NCI-H774 (cell line): ENCODE measurements at regions not wholly inside any gene's neighbourhood (a gene's known extent, or its start where the extent isn't known, plus 50 kb on each side); places are given as distances from the start of the nearest gene placed in this dataset.
A peak's percentile ranks its signal among the peaks of the same experiment; 100 is the strongest.

Experiments
- DNase-seq: peaks from one replicate; lab custom pipeline; 2025; lab: John Stamatoyannopoulos, UW

- DNase-seq, result no peak
Measured at GRCh38 chr3:193963808-193964516, 172.0 kb upstream of the HES1 start.

GRCh38 chr3:193964517-193964880 is 171.4 kb upstream of the HES1 start:
- DNase-seq, result no peak

- no peak for DNase-seq
Measured at GRCh38 chr3:193968380-193968974, 167.5 kb upstream of the HES1 start.

- peak; percentile 61 for DNase-seq
Measured at GRCh38 chr3:193970131-193970772, 165.7 kb upstream of the HES1 start.

GRCh38 chr3:193970773-193971206 is 165.2 kb upstream of the HES1 start:
- peak; percentile 34 for DNase-seq

GRCh38 chr3:193971261-193971751 is 164.6 kb upstream of the HES1 start:
- no peak for DNase-seq

GRCh38 chr3:193971966-193972365 is 164.0 kb upstream of the HES1 start:
- no peak for DNase-seq

GRCh38 chr3:193972832-193973231 is 163.1 kb upstream of the HES1 start:
- DNase-seq, result no peak

GRCh38 chr3:193974191-193974652 is 161.7 kb upstream of the HES1 start:
- no peak for DNase-seq

- DNase-seq, result peak; percentile 62
Measured at GRCh38 chr3:193974671-193975535, 161.0 kb upstream of the HES1 start.

- no peak for DNase-seq
Measured at GRCh38 chr3:193977622-193978021, 158.3 kb upstream of the HES1 start.

GRCh38 chr3:193978030-193978429 is 157.9 kb upstream of the HES1 start:
- no peak for DNase-seq

GRCh38 chr3:193978486-193978885 is 157.5 kb upstream of the HES1 start:
- DNase-seq, result no peak

- no peak for DNase-seq
Measured at GRCh38 chr3:193980326-193980725, 155.6 kb upstream of the HES1 start.

GRCh38 chr3:193980905-193981304 is 155.0 kb upstream of the HES1 start:
- DNase-seq, result no peak

GRCh38 chr3:193981504-193981903 is 154.4 kb upstream of the HES1 start:
- DNase-seq, result no peak

- no peak for DNase-seq
Measured at GRCh38 chr3:193982258-193982659, 153.7 kb upstream of the HES1 start.

GRCh38 chr3:193983846-193984818 is 151.8 kb upstream of the HES1 start:
- DNase-seq, result no peak

- DNase-seq, result no peak
Measured at GRCh38 chr3:193984876-193985275, 151.1 kb upstream of the HES1 start.

- DNase-seq, result no peak
Measured at GRCh38 chr3:193987186-193987585, 148.8 kb upstream of the HES1 start.

GRCh38 chr3:193989186-193989585 is 146.8 kb upstream of the HES1 start:
- no peak for DNase-seq
